ENCODE measurements at regions not wholly inside any gene's neighbourhood (a gene's known extent, or its start where the extent isn't known, plus 50 kb on each side); places are given as distances from the start of the nearest gene placed in this dataset.

DNA sequence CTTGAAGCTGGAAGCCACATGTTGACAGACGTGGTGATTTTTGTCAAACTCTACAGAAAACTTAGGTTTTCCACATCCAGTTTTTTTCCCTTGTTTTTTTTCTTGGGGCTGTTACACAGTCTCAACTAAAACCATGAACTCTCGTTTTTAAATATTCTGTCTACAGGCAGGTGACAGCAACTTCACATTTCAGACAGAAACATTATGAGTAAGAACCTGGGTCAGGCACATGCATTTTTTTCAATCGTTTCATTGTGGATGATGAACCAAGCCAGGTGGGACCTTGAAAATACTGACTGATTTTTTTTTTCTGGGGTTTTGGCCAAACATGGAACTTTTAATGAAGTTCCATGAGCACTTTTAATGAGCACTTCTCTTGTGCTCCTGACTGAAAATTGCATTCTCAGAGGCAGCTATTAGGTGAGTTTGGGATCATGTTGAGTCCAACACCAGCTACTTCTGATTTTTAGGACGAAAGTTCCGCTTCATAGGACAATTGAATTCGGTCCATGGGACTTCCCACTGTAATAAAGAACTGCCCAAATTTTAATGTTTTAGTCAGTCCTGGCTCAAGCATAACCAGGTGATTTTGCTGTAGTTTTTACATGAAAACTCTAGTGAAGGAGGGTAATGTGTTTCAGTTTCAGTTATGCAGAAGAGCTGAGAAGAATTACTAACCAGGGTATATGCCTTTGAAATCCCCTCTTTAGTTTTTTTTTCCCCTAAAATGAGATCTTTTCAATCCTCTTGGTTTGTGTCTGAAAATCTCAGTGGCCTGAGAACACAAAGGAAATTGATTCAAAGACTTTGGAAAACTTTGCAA is 93.2 kb upstream of the ADAMTS16 start:
- no peak for DNase-seq (ENCODE audit: low spot score)
- Histone ChIP-seq H3K27ac (ENCODE audit: poor library complexity, severe bottlenecking) (no peak overlapping the region), H3K27me3 (ENCODE audit: insufficient read depth, poor library complexity, severe bottlenecking) (peaks cover 34% of the 10 kb centered on the region), H3K4me1 (ENCODE audit: insufficient read depth, poor library complexity, severe bottlenecking) (no peaks in the 10 kb centered on the region), H3K4me3 (ENCODE audit: severe bottlenecking) (no peak overlapping the region), H3K36me3 (ENCODE audit: low read depth) (no peaks in the 10 kb centered on the region), H3K9me3 (ENCODE audit: severe bottlenecking) (no peaks in the 10 kb centered on the region)
- no peak for ATAC-seq (ENCODE audit: low read depth)
- TF ChIP-seq, protein P1, sequence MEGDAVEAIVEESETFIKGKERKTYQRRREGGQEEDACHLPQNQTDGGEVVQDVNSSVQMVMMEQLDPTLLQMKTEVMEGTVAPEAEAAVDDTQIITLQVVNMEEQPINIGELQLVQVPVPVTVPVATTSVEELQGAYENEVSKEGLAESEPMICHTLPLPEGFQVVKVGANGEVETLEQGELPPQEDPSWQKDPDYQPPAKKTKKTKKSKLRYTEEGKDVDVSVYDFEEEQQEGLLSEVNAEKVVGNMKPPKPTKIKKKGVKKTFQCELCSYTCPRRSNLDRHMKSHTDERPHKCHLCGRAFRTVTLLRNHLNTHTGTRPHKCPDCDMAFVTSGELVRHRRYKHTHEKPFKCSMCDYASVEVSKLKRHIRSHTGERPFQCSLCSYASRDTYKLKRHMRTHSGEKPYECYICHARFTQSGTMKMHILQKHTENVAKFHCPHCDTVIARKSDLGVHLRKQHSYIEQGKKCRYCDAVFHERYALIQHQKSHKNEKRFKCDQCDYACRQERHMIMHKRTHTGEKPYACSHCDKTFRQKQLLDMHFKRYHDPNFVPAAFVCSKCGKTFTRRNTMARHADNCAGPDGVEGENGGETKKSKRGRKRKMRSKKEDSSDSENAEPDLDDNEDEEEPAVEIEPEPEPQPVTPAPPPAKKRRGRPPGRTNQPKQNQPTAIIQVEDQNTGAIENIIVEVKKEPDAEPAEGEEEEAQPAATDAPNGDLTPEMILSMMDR (IDR thresholded peaks at IDR 0.05; ENCODE audit: poor library complexity, severe bottlenecking): no peak

DNA sequence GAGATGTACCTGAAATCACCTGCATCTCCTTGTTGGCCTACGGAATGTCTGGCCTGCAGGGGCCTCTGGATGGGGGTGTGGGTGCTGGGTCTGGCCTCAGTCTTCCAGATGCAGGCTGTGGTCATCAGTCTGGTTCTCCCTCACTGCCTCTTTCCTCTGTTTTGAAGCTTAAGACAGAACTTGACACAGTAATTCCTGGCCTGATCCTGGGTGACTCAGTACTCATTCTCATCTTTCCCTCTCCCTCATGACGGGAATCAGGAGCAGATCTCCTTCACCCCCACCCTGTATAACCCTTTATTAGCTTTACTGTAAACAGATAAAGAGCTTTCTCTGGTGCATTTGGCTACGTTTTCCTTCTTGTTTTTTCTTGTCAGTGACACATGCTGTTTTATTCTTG is 89.3 kb upstream of the ADAMTS16 start:
- no peak for DNase-seq (ENCODE audit: low spot score)
- TF ChIP-seq, protein P1 (IDR thresholded peaks at IDR 0.05; ENCODE audit: poor library complexity, severe bottlenecking): no peak
- Histone ChIP-seq H3K27me3 (ENCODE audit: insufficient read depth, poor library complexity, severe bottlenecking) (peaks cover 64% of the 10 kb centered on the region), H3K4me1 (ENCODE audit: insufficient read depth, poor library complexity, severe bottlenecking) (no peaks in the 10 kb centered on the region), H3K27ac (ENCODE audit: poor library complexity, severe bottlenecking) (no peak overlapping the region), H3K9me3 (ENCODE audit: severe bottlenecking) (no peaks in the 10 kb centered on the region), H3K36me3 (ENCODE audit: low read depth) (no peaks in the 10 kb centered on the region), H3K4me3 (ENCODE audit: severe bottlenecking) (no peak overlapping the region)
- no peak for ATAC-seq (ENCODE audit: low read depth)

DNA sequence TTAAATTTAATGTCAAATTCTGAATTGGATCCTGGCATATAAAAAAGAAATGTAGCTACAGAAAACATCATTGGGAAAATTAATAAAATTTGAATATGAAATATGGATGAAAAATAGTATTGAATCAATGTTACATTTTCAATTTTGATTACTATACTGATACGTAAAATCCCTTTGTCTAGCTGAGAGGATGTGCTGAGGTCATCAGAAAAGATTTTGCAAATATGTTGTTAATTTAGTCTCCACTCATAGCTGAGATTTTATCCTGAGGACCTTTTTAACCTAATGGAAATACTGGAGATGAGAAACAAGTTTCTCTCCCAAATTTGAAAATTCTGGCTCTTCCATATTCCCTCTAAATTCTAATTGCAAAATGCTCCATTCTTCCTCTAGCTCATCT is 84.4 kb upstream of the ADAMTS16 start:
- peaks cover 85% of the 10 kb centered on the region for H3K27me3 ChIP-seq (ENCODE audit: insufficient read depth, poor library complexity, severe bottlenecking)
- ATAC-seq (ENCODE audit: low read depth) (no peak), DNase-seq (ENCODE audit: low spot score) (no peak)
- H3K36me3 ChIP-seq (ENCODE audit: low read depth): no peaks in the 10 kb centered on the region
- H3K9me3 ChIP-seq (ENCODE audit: severe bottlenecking): no peaks in the 10 kb centered on the region
- TF ChIP-seq, protein P1 (IDR thresholded peaks at IDR 0.05; ENCODE audit: poor library complexity, severe bottlenecking): no peak
- H3K4me1 ChIP-seq (ENCODE audit: insufficient read depth, poor library complexity, severe bottlenecking): no peaks in the 10 kb centered on the region
- no peak overlapping the region for H3K27ac ChIP-seq (ENCODE audit: poor library complexity, severe bottlenecking)
- no peak overlapping the region for H3K4me3 ChIP-seq (ENCODE audit: severe bottlenecking)

DNA sequence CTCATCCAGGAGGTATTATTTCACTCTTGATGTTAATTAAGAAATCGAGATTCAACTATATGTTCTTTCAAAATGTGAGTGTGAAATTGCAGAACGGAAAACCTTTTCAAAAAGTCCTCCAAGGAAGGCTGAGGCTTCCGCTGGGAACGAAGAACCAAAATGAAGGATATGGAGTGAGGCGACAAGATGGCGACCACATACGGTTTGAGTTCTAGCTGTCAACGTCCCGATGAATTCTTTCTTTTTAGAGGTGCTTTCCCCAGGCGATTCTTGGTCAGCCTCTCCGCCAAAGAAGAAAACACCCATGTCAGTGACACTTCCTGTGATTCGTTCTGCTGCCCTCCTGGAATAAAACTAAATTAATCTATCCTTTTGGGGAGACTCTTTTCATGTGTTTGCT is 78.3 kb upstream of the ADAMTS16 start:
- DNase-seq (ENCODE audit: low spot score): no peak
- no peaks in the 10 kb centered on the region for H3K9me3 ChIP-seq (ENCODE audit: severe bottlenecking)
- H3K27ac ChIP-seq (ENCODE audit: poor library complexity, severe bottlenecking): no peak overlapping the region
- H3K4me3 ChIP-seq (ENCODE audit: severe bottlenecking): no peak overlapping the region
- TF ChIP-seq, protein P1 (IDR thresholded peaks at IDR 0.05; ENCODE audit: poor library complexity, severe bottlenecking): no peak
- peaks cover 58% of the 10 kb centered on the region for H3K27me3 ChIP-seq (ENCODE audit: insufficient read depth, poor library complexity, severe bottlenecking)
- H3K36me3 ChIP-seq (ENCODE audit: low read depth): no peaks in the 10 kb centered on the region
- no peak for ATAC-seq (ENCODE audit: low read depth)
- H3K4me1 ChIP-seq (ENCODE audit: insufficient read depth, poor library complexity, severe bottlenecking): no peaks in the 10 kb centered on the region
